Uterus (tissue), 3 donors: ENCODE measurements at regions not wholly inside any gene's neighbourhood (a gene's known extent, or its start where the extent isn't known, plus 50 kb on each side); places are given as distances from the start of the nearest gene placed in this dataset.

Source experiments
- DNase-seq, 2 donors: peaks; one replicate each; pipeline ENCODE4 v3.0.0-alpha.2; 2019 to 2020
- H3K27ac ChIP-seq, 2 donors: fragments of 200-600 bp; sonication (generic); 1 replicate in 1 of 2; 2 replicates in 1 of 2; pipeline ENCODE4 v1.5.1; 2016 to 2018
- H3K27me3 ChIP-seq, 2 donors: fragments of 200-600 bp; sonication (generic); one replicate each; pipeline ENCODE4 v1.5.1; 2018 to 2019; ENCODE audit warnings: control low read depth in 1 of 2
- H3K36me3 ChIP-seq, 2 donors: fragments of 200-600 bp; sonication (generic); one replicate each; pipeline ENCODE4 v1.5.1; 2019; ENCODE audit warnings: control low read depth in 1 of 2
- H3K4me1 ChIP-seq, 2 donors: fragments of 200-600 bp; sonication (generic); one replicate each; pipeline ENCODE4 v1.5.1; 2018 to 2019; ENCODE audit warnings: control low read depth in 1 of 2
- H3K4me3 ChIP-seq, 2 donors: fragments of 200-600 bp; sonication (generic); 1 replicate in 1 of 2; 2 replicates in 1 of 2; pipeline ENCODE4 v1.5.1; 2018 to 2019; ENCODE audit warnings: mild to moderate bottlenecking in 1 of 2
- H3K9me3 ChIP-seq, 2 donors: fragments of 200-600 bp; sonication (generic); one replicate each; pipeline ENCODE4 v1.5.1; 2019; ENCODE audit warnings: control low read depth in 1 of 2
- POLR2A ChIP-seq, 2 donors: fragments of 450-650 bp; IDR thresholded peaks; one replicate each; pipeline ENCODE4 v1.6.1; 2016; ENCODE audit warnings: antibody characterized with exemption in 2 of 2, mild to moderate bottlenecking in 1 of 2, moderate library complexity in 1 of 2
- intact Hi-C: fragments of 100-400 bp; cut with DNase I; formaldehyde crosslinking; loops from one replicate; pipeline ENCODE4 v1.15.1; 2023; ENCODE audit warnings: low total_unique reads
- TF ChIP-seq, protein P1 (sequence below), 4 experiments: fragments of 200-600 bp in 2 of 4; fragments of 450-650 bp in 2 of 4; sonication (generic) in 2 of 4; IDR thresholded peaks; one replicate each; pipeline ENCODE4 v1.5.1; 2016 to 2019; ENCODE audit warnings: antibody characterized with exemption in 4 of 4, mild to moderate bottlenecking in 2 of 4, moderate library complexity in 1 of 4
- donor health status: DM: yes; HTN: yes; CAD: no.

DNA sequence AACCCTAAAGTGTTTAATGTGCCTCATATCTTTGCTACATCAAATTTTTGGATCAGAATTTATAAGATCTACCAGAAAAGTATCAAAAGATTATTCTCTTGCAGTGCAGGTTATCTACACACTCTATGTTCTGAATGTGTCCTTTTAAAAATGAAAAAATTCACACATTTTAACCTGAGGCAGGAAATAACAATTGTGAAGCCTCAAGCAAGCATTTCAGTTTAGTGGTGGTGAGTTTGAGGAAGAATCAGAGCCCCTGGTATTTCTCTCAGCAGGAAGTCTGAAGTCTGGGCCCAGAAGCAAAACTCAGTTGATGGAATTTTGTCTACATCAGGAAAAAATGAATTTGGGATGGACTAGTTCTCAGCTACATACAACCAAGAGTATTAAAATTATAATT is 137.0 kb upstream of the PZP start:
- no peaks in the 10 kb centered on the region for H3K27me3 ChIP-seq
- no peak overlapping the region for H3K4me3 ChIP-seq
- TF ChIP-seq, protein P1, sequence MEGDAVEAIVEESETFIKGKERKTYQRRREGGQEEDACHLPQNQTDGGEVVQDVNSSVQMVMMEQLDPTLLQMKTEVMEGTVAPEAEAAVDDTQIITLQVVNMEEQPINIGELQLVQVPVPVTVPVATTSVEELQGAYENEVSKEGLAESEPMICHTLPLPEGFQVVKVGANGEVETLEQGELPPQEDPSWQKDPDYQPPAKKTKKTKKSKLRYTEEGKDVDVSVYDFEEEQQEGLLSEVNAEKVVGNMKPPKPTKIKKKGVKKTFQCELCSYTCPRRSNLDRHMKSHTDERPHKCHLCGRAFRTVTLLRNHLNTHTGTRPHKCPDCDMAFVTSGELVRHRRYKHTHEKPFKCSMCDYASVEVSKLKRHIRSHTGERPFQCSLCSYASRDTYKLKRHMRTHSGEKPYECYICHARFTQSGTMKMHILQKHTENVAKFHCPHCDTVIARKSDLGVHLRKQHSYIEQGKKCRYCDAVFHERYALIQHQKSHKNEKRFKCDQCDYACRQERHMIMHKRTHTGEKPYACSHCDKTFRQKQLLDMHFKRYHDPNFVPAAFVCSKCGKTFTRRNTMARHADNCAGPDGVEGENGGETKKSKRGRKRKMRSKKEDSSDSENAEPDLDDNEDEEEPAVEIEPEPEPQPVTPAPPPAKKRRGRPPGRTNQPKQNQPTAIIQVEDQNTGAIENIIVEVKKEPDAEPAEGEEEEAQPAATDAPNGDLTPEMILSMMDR (IDR thresholded peaks at IDR 0.05), result no peak
- TF ChIP-seq POLR2A (IDR thresholded peaks at IDR 0.05), result no peak
- H3K9me3 ChIP-seq, result no peaks in the 10 kb centered on the region
- H3K27ac ChIP-seq, result no peak overlapping the region
- intact Hi-C loops, result no loop called here
- no peaks in the 10 kb centered on the region for H3K36me3 ChIP-seq
- no peaks in the 10 kb centered on the region for H3K4me1 ChIP-seq
- no peak for DNase-seq

DNA sequence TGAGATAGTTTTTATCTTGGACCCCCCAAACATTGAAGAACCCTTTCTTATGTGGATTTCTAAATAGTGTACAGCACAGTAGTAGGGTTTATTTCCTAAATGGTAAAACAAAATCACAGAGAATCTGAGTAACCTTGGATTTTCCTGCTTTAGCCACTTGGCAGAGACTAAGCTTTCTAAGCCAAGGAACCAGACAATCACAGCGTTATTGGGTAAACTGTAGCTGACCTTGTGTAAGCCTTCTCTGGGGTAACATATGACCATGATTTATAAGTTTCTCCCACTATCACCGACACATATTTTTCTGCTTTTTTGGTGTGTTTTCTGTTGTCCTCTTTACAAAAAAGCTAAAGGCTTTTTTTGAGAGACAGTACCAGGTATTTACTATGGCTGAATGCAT is 136.3 kb upstream of the PZP start:
- H3K27me3 ChIP-seq, result no peaks in the 10 kb centered on the region
- no peak for DNase-seq
- H3K27ac ChIP-seq, result no peak overlapping the region
- intact Hi-C loops, result no loop called here
- no peak overlapping the region for H3K4me3 ChIP-seq
- H3K36me3 ChIP-seq, result no peaks in the 10 kb centered on the region
- TF ChIP-seq POLR2A (IDR thresholded peaks at IDR 0.05), result no peak
- TF ChIP-seq, protein P1 (IDR thresholded peaks at IDR 0.05), result no peak
- H3K4me1 ChIP-seq, result no peaks in the 10 kb centered on the region
- H3K9me3 ChIP-seq, result no peaks in the 10 kb centered on the region

DNA sequence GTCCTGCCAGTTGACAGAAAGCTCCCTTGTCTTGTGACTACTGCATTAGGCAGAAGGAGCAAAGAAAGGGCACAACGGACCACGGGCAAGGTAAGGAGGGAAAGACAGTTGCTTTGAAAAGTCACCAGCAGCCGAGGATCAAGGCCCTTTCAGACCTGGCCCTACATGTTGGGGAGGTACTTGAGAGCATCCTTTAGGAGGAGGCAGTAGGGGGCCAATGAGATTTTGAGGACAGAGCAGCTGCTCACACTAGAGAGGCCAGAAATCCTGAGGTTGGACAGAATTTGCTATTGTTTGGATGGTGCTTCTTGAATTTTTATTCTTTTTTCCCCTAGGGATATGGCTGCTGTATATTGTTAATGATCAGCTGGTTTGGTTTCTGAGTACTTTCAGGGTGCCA is 135.5 kb upstream of the PZP start:
- TF ChIP-seq, protein P1 (IDR thresholded peaks at IDR 0.05), result no peak
- no peak for TF ChIP-seq POLR2A (IDR thresholded peaks at IDR 0.05)
- intact Hi-C loops, result no loop called here
- Histone ChIP-seq H3K27ac (no peak overlapping the region), H3K4me3 (no peak overlapping the region), H3K4me1 (no peaks in the 10 kb centered on the region), H3K9me3 (no peaks in the 10 kb centered on the region), H3K36me3 (no peaks in the 10 kb centered on the region), H3K27me3 (no peaks in the 10 kb centered on the region)
- no peak for DNase-seq

DNA sequence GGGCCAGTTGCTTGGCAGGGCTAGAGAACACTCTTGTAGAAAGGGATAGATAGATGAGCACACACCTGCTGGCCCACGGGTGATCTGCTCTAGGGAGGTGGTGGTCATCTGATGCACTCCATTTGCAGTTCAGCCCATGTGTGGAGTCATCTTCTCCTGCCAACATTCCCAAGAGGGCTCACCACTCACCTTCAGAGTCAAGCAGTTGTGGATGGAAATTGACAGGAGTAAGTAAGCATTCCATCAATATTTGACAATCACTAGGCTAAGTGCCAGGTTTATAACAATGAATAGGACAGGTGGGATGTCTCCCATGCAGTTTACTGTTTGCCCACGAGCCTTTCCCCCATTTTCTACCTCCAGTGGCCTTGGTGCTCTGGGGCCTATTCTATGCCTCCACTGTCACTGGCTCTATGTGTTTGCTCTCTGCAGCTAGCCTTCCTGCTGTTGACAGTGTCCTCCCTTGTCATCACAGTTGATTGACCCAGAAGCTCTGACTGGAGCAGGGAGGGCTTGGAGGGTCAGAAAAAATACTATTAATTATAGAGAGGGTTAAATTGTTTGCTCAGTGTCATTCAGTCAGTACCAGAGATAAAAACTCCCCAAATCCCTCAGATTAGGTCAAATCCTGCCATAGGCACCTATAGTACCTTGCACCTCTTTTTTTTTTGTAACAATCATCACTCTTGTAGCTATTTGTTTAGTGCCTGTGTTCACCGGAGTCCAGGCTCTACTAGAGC is 134.6 kb upstream of the PZP start:
- DNase-seq, result no peak
- intact Hi-C loops, result no loop called here
- Histone ChIP-seq H3K36me3 (no peaks in the 10 kb centered on the region), H3K4me3 (no peak overlapping the region), H3K27ac (no peak overlapping the region), H3K27me3 (no peaks in the 10 kb centered on the region), H3K4me1 (no peaks in the 10 kb centered on the region), H3K9me3 (no peaks in the 10 kb centered on the region)
- TF ChIP-seq POLR2A (IDR thresholded peaks at IDR 0.05), result no peak
- TF ChIP-seq, protein P1 (IDR thresholded peaks at IDR 0.05), result no peak

DNA sequence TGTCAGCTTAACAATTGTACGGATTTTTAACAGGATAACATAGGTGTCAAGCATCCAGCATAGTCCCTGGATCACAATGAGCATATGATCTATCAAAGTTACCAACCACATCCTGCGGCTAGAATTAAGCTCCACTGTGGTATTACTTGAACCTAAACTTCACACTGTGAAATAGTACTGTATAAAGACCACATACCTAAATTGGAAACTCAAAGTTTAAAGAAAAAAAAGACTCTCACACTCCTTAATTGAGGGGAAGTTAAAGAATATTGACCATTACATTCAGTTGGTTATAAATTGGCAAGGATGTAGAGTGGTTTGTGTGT is 133.0 kb upstream of the PZP start:
- no peaks in the 10 kb centered on the region for H3K36me3 ChIP-seq
- no peaks in the 10 kb centered on the region for H3K9me3 ChIP-seq
- TF ChIP-seq POLR2A (IDR thresholded peaks at IDR 0.05), result no peak
- TF ChIP-seq, protein P1 (IDR thresholded peaks at IDR 0.05), result no peak
- no peaks in the 10 kb centered on the region for H3K4me1 ChIP-seq
- no peaks in the 10 kb centered on the region for H3K27me3 ChIP-seq
- no peak overlapping the region for H3K27ac ChIP-seq
- H3K4me3 ChIP-seq, result no peak overlapping the region
- intact Hi-C loops, result no loop called here
- DNase-seq, result no peak
